Activated T-cell treated with anti-CD3 and anti-CD28 coated beads, Interleukin-2, amount 50 U/mL, for 24 hours (primary cell): ENCODE measurements at regions not wholly inside any gene's neighbourhood (a gene's known extent, or its start where the extent isn't known, plus 50 kb on each side); places are given as distances from the start of the nearest gene placed in this dataset.
A peak's percentile ranks its signal among the peaks of the same experiment; 100 is the strongest.

Experiments
- DNase-seq: peaks from one replicate; pipeline ENCODE4 v3.0.0-alpha.2; 2020
- H3K27ac Mint-ChIP-seq: 2 replicates; pipeline ENCODE4 v1.8.0; 2020; ENCODE audit warnings: mild to moderate bottlenecking, mixed read lengths
- H3K27me3 Mint-ChIP-seq: 2 replicates; pipeline ENCODE4 v1.8.0; 2020; ENCODE audit warnings: mixed read lengths
- H3K36me3 Mint-ChIP-seq: 2 replicates; pipeline ENCODE4 v1.8.0; 2020; ENCODE audit warnings: low read depth, mixed read lengths
- H3K4me1 Mint-ChIP-seq: 2 replicates; pipeline ENCODE4 v1.8.0; 2020; ENCODE audit warnings: low read depth, mixed read lengths
- H3K4me3 Mint-ChIP-seq: 2 replicates; pipeline ENCODE4 v1.8.0; 2020; ENCODE audit warnings: mild to moderate bottlenecking, moderate library complexity, mixed read lengths
- H3K9me3 Mint-ChIP-seq: 2 replicates; pipeline ENCODE4 v1.8.0; 2020; ENCODE audit warnings: mixed read lengths

DNA sequence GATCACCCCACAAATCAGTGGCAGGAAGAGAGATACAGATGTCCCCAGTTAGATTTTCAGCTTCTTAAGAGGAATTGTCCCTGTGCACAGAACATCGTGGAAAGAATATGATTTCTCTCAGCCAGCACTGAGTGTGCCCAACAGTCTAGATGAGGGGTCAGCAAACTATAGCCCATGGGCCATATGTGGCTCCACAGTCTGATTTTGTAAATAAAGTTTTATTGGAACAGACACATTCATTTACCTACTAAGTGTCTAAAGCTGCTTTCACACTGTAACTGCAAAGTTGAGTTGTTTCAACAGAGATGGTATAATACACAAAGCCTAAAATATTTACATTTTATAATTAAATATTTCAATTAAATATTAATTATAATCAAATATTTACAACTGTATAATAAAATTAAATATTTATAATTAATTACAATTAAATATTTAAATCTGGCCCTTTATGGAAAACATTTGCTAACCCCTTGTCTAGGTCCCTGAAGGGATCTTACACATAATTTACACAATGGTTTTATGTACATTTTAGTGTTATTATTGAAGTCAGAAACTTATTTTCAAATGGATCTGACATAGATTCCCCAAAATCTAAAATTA lies 407.6 kb downstream of the PTPRU start:
- peaks cover 11% of the 10 kb centered on the region for H3K27me3 Mint-ChIP-seq
- no peaks in the 10 kb centered on the region for H3K4me1 Mint-ChIP-seq
- H3K27ac Mint-ChIP-seq = no peak overlapping the region
- no peak overlapping the region for H3K4me3 Mint-ChIP-seq
- H3K36me3 Mint-ChIP-seq = no peaks in the 10 kb centered on the region
- no peak for DNase-seq
- no peaks in the 10 kb centered on the region for H3K9me3 Mint-ChIP-seq

DNA sequence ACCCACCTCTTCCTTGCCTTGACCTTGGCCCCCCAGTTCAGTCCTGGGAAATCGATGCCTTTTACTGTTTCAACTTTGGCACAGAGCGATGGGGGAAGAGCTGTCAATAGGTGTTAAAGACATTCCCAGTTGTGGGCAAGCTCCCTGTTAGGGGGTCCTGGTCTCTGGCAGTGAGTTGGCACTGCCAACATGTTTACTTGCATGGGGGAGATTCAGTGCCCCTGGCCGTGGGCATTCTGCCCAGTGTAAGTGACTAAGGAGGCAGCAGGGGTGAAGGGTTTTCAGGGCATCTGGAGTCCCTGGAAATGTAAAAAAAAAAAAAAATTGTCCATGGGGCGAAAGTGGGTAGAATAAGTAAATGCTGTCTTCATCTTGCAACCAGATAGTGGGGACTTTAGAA lies 407.0 kb downstream of the PTPRU start:
- no peak for DNase-seq
- H3K9me3 Mint-ChIP-seq = no peaks in the 10 kb centered on the region
- H3K4me3 Mint-ChIP-seq = no peak overlapping the region
- no peaks in the 10 kb centered on the region for H3K36me3 Mint-ChIP-seq
- peaks cover 7% of the 10 kb centered on the region for H3K27me3 Mint-ChIP-seq
- no peak overlapping the region for H3K27ac Mint-ChIP-seq
- H3K4me1 Mint-ChIP-seq = no peaks in the 10 kb centered on the region

DNA sequence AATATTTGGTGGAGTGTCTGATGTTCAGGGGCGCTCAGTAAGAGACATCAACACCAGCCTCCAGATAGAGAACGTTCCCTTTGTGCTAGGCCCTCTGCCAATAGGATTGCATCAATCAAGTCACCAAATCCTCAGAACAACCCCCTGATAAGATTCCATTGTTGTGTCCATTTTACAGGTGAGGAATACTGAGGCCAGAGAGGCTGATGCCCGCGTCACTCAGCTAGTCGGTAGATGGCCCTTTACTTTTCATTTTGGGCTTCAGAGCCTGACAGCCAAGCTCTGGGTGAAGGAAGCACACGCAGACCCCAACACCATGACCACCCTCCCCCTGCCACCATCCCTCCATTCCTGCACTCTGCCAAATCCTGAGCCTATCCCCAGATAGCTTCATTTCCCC lies 406.2 kb downstream of the PTPRU start:
- Mint-ChIP-seq H3K4me1 (no peaks in the 10 kb centered on the region), H3K9me3 (no peaks in the 10 kb centered on the region), H3K27ac (no peak overlapping the region), H3K36me3 (no peaks in the 10 kb centered on the region), H3K27me3 (peaks cover 2% of the 10 kb centered on the region), H3K4me3 (no peak overlapping the region)
- DNase-seq = no peak

DNA sequence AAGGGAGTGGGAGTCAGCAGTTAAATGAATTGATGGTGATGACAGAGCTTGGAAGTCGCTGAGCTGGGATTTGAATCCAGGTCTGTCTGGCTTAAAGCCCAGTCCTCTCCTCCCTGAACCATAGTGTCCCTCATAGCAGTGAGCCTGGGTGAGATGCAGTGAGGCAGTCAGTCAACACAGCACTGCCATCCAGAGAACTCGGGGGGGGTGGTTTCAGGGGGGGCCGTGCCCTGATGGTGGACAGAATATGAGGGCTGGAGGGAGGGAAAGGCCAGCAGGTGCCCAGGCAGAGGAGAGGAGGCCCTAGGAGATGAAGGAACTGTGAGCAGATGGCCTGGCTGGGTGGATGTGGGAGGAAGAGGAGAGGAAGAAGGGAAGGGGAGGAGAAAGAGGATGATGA lies 405.6 kb downstream of the PTPRU start:
- H3K27me3 Mint-ChIP-seq = peaks cover 2% of the 10 kb centered on the region
- H3K27ac Mint-ChIP-seq = no peak overlapping the region
- DNase-seq = no peak
- no peaks in the 10 kb centered on the region for H3K36me3 Mint-ChIP-seq
- no peaks in the 10 kb centered on the region for H3K9me3 Mint-ChIP-seq
- no peak overlapping the region for H3K4me3 Mint-ChIP-seq
- H3K4me1 Mint-ChIP-seq = no peaks in the 10 kb centered on the region

DNA sequence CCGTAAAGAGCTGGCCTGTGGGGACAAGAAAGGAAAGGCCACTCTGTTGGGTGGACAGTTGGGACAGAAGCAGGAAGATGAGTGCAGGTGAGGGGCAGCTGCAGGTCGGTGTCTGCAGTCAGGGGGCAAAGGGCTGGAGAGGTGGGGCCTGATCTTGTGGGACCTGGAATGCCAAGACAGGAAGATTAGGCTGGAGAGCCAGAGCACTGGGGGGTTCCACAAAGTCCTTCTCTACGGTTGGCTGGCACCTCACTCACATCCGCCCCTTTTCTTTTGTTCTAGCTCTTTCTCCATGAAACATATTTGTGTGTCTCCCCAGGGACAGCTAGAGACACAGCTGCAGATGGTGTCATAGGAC lies 404.1 kb downstream of the PTPRU start:
- Mint-ChIP-seq H3K27ac (no peak overlapping the region), H3K4me1 (no peaks in the 10 kb centered on the region), H3K27me3 (peaks cover 9% of the 10 kb centered on the region), H3K4me3 (no peak overlapping the region), H3K36me3 (no peaks in the 10 kb centered on the region), H3K9me3 (no peaks in the 10 kb centered on the region)
- DNase-seq = no peak

DNA sequence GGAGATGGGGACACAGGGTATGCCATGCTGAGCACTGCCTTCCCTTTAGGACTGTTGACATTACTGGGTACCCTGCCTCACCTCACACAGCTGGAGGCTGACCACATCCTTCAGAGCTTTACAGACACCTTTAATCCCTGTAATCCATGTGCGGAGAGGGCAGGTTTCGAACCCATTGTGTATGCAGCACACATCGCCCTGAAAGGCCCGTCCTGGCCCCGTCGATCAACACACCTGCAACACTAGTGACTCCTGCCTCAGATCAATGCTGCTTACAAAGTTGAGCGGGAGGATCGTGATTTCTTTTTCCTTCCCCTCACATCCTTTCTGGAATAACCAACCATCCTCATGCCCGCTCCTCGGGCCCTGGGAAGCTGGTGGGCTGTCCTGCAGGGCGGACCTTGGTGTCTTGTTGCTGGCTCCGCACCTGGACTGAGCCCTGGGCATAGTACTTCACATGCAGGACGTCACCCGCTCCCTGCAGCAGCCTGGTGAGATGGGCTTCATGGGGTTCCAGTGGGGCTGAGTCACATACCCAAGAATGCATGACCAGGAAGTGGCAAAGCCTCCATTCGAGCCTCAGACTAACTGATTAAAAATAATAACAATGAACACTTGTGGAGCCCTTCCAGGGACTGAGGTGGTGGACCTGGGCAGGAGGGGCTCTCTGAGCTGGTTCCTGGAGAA lies 403.6 kb downstream of the PTPRU start:
- Mint-ChIP-seq H3K27ac (no peak overlapping the region), H3K9me3 (no peaks in the 10 kb centered on the region), H3K4me3 (no peak overlapping the region), H3K36me3 (no peaks in the 10 kb centered on the region), H3K27me3 (peaks cover 9% of the 10 kb centered on the region), H3K4me1 (no peaks in the 10 kb centered on the region)
- DNase-seq = no peak

DNA sequence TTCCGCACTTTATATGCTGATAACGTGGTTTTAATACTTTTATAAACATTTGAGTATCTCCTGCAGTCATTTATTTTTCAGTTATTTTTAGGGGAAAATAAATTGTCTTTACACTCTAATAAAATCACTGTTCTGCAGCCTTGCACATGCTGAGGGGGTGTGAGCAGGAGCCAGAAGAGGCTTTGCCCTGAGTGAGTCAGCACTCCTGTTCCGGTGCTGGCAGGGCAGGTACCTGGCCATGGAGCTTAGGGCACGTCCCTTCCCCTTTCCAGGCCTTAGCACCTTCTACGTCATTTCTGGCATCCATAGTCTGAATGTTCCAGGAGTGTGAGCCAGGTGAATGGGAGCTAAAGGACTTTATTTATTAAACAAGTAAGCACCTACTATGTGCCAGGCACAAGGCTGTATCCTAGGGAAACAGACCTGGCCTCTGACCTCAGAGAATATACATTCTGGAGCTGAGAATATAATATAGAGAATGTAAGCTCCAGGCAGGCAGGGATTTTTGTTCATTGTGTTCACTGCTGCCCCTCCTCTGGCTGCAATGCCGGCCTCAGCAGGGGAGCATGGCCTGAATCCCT lies 402.9 kb downstream of the PTPRU start:
- Mint-ChIP-seq H3K36me3 (no peaks in the 10 kb centered on the region), H3K9me3 (no peaks in the 10 kb centered on the region), H3K4me1 (no peaks in the 10 kb centered on the region), H3K27ac (no peak overlapping the region), H3K27me3 (peaks cover 11% of the 10 kb centered on the region), H3K4me3 (no peak overlapping the region)
- no peak for DNase-seq

DNA sequence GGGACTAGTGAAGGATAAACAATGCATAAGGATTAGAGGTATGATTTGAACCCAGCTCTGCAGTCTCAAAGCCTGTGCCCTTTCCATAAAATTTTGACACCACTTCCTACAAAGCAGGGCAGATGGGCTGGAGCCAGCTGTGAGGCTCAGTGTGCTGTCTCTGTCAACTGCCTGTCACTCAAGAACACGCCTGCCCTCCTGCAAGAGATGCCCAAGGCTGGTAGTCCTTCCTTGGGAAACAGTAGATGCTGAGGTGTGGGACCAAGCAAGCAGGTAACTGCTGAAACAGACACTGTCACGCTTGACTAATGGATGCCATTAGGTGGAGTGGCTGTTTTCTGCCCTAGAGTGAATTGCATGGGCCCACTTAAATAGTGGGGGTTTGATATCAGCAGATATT lies 402.0 kb downstream of the PTPRU start:
- Mint-ChIP-seq H3K4me3 (no peak overlapping the region), H3K4me1 (no peaks in the 10 kb centered on the region), H3K27me3 (peaks cover 20% of the 10 kb centered on the region), H3K27ac (no peak overlapping the region), H3K36me3 (no peaks in the 10 kb centered on the region), H3K9me3 (no peaks in the 10 kb centered on the region)
- no peak for DNase-seq

DNA sequence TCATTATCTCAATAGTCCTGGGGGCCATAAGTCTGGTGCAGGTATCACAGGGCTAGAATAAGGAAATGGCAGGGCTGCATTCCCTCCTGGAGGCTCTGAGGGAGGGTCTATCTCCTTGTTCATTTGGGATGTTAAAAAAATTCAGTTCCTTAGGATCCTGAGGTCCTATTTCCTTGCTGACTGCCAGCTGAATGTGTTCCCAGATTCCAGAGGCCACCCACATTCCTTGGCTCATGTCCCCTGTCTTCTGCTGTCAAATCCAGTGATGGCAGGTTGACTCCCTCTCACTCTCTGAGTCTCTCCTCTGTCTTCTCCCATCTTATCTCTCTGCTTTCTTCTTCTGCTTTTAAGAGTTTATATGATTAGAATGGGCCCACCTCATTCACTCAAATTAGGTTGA lies 400.6 kb downstream of the PTPRU start:
- Mint-ChIP-seq H3K4me3 (no peak overlapping the region), H3K27ac (no peak overlapping the region), H3K4me1 (no peaks in the 10 kb centered on the region), H3K36me3 (no peaks in the 10 kb centered on the region), H3K9me3 (no peaks in the 10 kb centered on the region), H3K27me3 (peaks cover 27% of the 10 kb centered on the region)
- no peak for DNase-seq

DNA sequence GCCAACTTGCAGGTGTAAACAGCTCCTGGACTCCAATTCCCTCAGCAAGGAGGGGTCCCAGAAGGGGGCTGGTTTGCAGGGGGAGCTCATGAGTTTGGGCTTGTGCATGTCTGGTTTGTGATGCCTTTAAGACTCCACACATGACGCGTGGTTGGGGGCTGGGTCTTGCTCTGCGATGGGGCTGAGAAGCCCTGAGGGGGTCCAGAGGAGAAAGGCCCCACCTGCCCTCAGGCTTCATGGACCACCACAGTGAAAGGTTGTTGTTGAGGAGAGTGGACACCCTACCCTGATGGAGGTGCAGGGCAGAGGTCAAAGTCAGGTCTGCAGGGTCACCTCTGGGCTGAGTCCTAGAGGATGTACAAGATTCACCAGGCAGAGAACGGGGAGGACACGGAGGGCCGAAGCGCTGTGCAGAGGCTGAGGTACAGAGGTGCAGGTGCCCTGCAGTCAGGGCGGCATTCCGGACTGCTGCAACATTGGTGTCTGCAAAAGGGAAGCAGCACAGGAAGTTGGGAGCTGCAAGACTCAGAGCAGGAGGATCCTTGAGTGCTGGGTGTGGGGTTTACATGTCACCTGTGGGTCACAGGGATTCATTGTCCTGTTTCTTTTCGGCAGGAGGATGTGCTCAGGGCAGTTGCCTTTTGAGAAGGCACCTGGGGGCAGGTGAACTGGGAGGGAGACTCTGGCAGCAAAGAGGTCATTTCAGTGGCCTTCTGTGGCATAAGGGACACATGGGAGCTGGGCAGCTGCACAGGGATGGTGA lies 399.4 kb downstream of the PTPRU start:
- peak overlapping the region; percentile 11 for H3K27ac Mint-ChIP-seq
- DNase-seq = no peak
- H3K9me3 Mint-ChIP-seq = no peaks in the 10 kb centered on the region
- no peaks in the 10 kb centered on the region for H3K4me1 Mint-ChIP-seq
- no peak overlapping the region for H3K4me3 Mint-ChIP-seq
- peaks cover 27% of the 10 kb centered on the region for H3K27me3 Mint-ChIP-seq
- H3K36me3 Mint-ChIP-seq = no peaks in the 10 kb centered on the region

DNA sequence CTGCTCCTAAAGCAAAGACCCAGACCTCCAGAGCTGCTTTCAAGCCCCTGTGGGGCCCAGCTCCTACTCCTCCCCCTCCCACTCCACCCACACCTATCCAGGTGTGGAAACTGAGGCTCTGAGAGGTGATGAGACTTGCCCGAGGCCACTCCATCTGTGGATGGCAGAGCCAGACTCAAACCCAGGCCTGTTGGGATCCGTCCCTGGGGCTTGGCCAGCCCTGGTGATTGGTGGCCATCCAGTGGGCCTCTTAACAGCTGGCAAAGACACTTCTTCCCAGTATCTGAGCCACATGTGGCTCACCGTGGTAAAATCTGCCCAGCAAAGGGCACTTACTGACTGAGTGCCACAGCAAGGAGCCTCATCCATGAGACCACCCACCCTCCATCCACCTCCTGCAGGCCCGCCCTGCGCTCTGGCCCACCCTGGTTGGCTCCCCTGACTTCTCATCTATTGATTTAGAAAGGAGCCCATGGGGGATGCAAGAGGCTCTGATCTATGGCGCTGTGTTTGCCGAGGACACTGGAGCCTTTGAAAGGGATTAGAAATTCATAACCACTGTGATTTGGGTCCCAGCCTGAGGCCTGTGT lies 398.5 kb downstream of the PTPRU start:
- Mint-ChIP-seq H3K27ac (no peak overlapping the region), H3K27me3 (peaks cover 27% of the 10 kb centered on the region), H3K36me3 (no peaks in the 10 kb centered on the region), H3K4me3 (no peak overlapping the region), H3K9me3 (no peaks in the 10 kb centered on the region), H3K4me1 (no peaks in the 10 kb centered on the region)
- DNase-seq = no peak

DNA sequence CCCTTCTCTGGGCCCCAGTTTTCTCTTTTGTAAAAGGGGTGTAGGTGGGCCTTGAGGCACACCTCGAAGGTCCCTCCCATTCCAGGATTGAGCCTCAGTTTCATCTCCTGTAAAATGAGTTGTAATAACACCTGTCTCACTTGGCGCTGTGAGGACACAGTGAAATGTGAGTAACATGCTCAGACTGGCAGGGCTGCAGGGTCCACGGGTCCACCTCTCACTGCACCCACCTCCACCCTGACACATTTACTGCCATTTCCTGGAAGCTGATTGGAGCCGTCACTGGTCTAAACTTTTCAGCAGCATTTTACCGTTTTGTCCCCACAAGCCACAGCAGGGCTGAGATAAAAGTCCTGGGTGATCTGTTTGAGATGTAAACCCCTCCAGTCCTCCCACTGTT lies 398.0 kb downstream of the PTPRU start:
- peaks cover 27% of the 10 kb centered on the region for H3K27me3 Mint-ChIP-seq
- no peaks in the 10 kb centered on the region for H3K4me1 Mint-ChIP-seq
- no peak overlapping the region for H3K4me3 Mint-ChIP-seq
- H3K36me3 Mint-ChIP-seq = no peaks in the 10 kb centered on the region
- H3K9me3 Mint-ChIP-seq = no peaks in the 10 kb centered on the region
- no peak overlapping the region for H3K27ac Mint-ChIP-seq
- no peak for DNase-seq

DNA sequence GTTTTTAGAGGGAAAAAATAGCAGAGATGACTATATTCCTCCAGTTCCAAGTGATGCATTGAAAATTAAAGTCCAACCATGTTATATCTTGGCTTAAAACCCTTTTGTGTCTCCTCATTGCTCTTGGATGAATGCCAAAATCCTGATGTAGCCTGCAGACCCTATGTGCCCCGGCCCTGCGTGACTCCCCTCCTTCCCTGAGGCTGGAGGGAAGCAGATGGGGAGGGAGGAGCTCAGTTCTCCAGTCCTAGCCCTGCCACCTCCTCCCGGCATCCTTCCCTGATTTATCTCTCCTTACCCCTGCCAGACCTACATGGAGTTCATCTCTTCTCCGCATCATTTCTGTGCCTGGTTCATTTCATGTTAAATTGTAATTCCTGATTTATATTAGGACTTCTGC lies 397.4 kb downstream of the PTPRU start:
- Mint-ChIP-seq H3K4me3 (no peak overlapping the region), H3K9me3 (no peaks in the 10 kb centered on the region), H3K27ac (no peak overlapping the region), H3K36me3 (no peaks in the 10 kb centered on the region), H3K27me3 (peaks cover 27% of the 10 kb centered on the region), H3K4me1 (no peaks in the 10 kb centered on the region)
- DNase-seq = no peak

DNA sequence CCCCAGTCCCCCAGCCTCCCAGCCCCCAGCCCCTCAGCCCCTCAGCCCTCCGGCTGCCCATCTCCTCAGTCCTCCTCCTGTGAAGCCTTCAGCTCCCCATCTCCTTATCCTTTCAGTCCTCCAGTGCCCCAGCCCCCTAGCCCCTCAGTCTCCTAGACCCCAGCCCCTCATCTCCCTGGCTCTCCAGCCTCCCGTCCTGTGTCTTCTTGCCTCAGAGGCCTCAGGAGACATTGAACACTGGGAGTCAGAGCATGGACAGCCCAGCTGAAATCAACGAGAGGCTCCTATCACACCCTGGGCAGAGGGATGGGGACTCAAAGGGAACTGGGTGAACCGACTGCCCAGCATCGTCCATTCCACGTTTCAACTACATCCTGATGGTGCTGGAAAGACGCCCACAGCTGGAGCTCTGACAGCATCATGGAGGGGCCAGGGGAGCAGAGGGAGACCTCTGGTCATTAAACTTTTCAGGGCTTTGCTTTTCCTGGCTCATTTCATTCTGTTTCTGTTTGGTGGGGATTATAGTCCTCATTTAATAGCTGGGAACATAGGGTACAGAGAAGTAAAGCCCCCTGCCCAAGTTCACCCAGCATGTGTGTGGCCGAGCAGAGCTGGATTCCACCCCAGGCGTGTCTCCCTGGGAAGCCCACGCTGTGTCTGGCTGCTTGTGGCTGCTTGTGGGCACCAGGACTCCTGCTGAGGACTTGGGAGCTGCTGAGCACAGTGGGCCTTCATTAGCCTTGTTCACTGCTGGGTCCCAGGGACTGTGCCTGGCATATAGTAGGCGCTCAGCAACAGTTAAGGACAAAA lies 396.7 kb downstream of the PTPRU start:
- no peak overlapping the region for H3K4me3 Mint-ChIP-seq
- H3K9me3 Mint-ChIP-seq = no peaks in the 10 kb centered on the region
- no peaks in the 10 kb centered on the region for H3K36me3 Mint-ChIP-seq
- peaks cover 27% of the 10 kb centered on the region for H3K27me3 Mint-ChIP-seq
- H3K4me1 Mint-ChIP-seq = no peaks in the 10 kb centered on the region
- no peak for DNase-seq
- no peak overlapping the region for H3K27ac Mint-ChIP-seq
